K562 (cell line): ENCODE measurements at regions not wholly inside any gene's neighbourhood (a gene's known extent, or its start where the extent isn't known, plus 50 kb on each side); places are given as distances from the start of the nearest gene placed in this dataset.

Experiments
- BCLAF1 ChIP-seq, 2 experiments: fragments of 450-650 bp in 1 of 2; IDR thresholded peaks; 2 replicates each; pipeline ENCODE4 v1.6.1; 2011 to 2017; ENCODE audit warnings: low read depth in 2 of 2, antibody characterized with exemption in 1 of 2, borderline replicate concordance in 1 of 2, low read length in 1 of 2, mild to moderate bottlenecking in 1 of 2, mixed read lengths in 1 of 2; ENCODE audit not compliant: control insufficient read depth in 1 of 2
- E2F5 ChIP-seq: sonication (generic); formaldehyde crosslinking; IDR thresholded peaks from 2 replicates; pipeline ENCODE4 v1.8.0; 2022; ENCODE audit warnings: mild to moderate bottlenecking, missing genetic modification reagents
- TAL1 ChIP-seq: fragments of 450-650 bp; IDR thresholded peaks from 2 replicates; pipeline ENCODE4 v1.6.1; 2016; ENCODE audit warnings: mild to moderate bottlenecking
- ZBTB11 ChIP-seq, 3 experiments: fragments of 200-800 bp in 1 of 3; fragments of 250-450 bp in 1 of 3; fragments of 450-650 bp in 1 of 3; sonication (Bioruptor Pico) in 1 of 3; sonication (Bioruptor generic) in 1 of 3; formaldehyde crosslinking in 1 of 3; IDR thresholded peaks; 2 replicates each; pipeline versions ENCODE4 v1.6.1 to v1.8.0; 2016 to 2022; ENCODE audit warnings: mild to moderate bottlenecking in 2 of 3, missing genetic modification characterization in 2 of 3, missing compliant biosample characterization in 1 of 3, moderate library complexity in 1 of 3
- ZBTB40 ChIP-seq, 2 experiments: fragments of 450-650 bp in 1 of 2; sonication (generic) in 1 of 2; formaldehyde crosslinking in 1 of 2; IDR thresholded peaks; 2 replicates each; pipeline versions ENCODE4 v1.7.1 to v1.9.0; 2016 to 2022; ENCODE audit warnings: inconsistent platforms in 1 of 2, mild to moderate bottlenecking in 1 of 2, missing genetic modification reagents in 1 of 2

GRCh38 chr2:144659731-144660275 lies 139.9 kb upstream of the ZEB2 start (continued):
- TF ChIP-seq E2F5 (CRISPR knock-in tag) = no peak
- no peak for TF ChIP-seq BCLAF1 (IDR thresholded peaks at IDR 0.05; ENCODE audit: borderline replicate concordance in 1 of 2, control insufficient read depth in 1 of 2, low read depth in 2 of 2, low read length in 1 of 2)
- TF ChIP-seq TAL1 = no peak
- 0 out of 6 replicates have a peak, but pooled peaks of 1 of the 3 experiments have one; percentile 45 for TF ChIP-seq ZBTB11 (CRISPR knock-in tag; IDR thresholded peaks at IDR 0.05)
- TF ChIP-seq ZBTB40 (IDR thresholded peaks at IDR 0.05) = no peak
- TF ChIP-seq ZBTB40 (CRISPR knock-in tag; IDR thresholded peaks at IDR 0.05) = no peak
